Inferior parietal cortex (tissue), 1 donor: ENCODE measurements at regions not wholly inside any gene's neighbourhood (a gene's known extent, or its start where the extent isn't known, plus 50 kb on each side); places are given as distances from the start of the nearest gene placed in this dataset.

Experiments used
- DNase-seq: peaks from one replicate; pipeline ENCODE4 v3.0.0-alpha.2; 2016; ENCODE audit errors: extremely low spot score

- DNase-seq: no peak
Measured at GRCh38 chr13:105937451-105937850, 598.0 kb downstream of the EFNB2 start.

GRCh38 chr13:105936816-105937215 is 598.6 kb downstream of the EFNB2 start:
- DNase-seq: no peak

- DNase-seq: no peak
Measured at GRCh38 chr13:105929505-105929904, 606.0 kb downstream of the EFNB2 start.

- DNase-seq: no peak
Measured at GRCh38 chr13:105928901-105929300, 606.6 kb downstream of the EFNB2 start.

- no peak for DNase-seq
Measured at GRCh38 chr13:105928048-105928447, 607.4 kb downstream of the EFNB2 start.

- no peak for DNase-seq
Measured at GRCh38 chr13:105925496-105925895, 610.0 kb downstream of the EFNB2 start.

- DNase-seq: no peak
Measured at GRCh38 chr13:105921711-105922110, 613.8 kb downstream of the EFNB2 start.

GRCh38 chr13:105920370-105920769 is 615.1 kb downstream of the EFNB2 start:
- DNase-seq: no peak

- no peak for DNase-seq
Measured at GRCh38 chr13:105918842-105919741, 616.4 kb downstream of the EFNB2 start.

- DNase-seq: no peak
Measured at GRCh38 chr13:105915146-105915850, 620.2 kb downstream of the EFNB2 start.

GRCh38 chr13:105914291-105915036 is 621.0 kb downstream of the EFNB2 start:
- no peak for DNase-seq

- no peak for DNase-seq
Measured at GRCh38 chr13:105908586-105908985, 626.9 kb downstream of the EFNB2 start.

- no peak for DNase-seq
Measured at GRCh38 chr13:105907319-105908019, 628.0 kb downstream of the EFNB2 start.

GRCh38 chr13:105906746-105907145 is 628.7 kb downstream of the EFNB2 start:
- DNase-seq: peak; percentile 30

GRCh38 chr13:105904034-105904742 is 631.3 kb downstream of the EFNB2 start:
- DNase-seq: no peak

GRCh38 chr13:105902396-105902795 is 633.1 kb downstream of the EFNB2 start:
- DNase-seq: no peak

GRCh38 chr13:105897575-105897974 is 637.9 kb downstream of the EFNB2 start:
- no peak for DNase-seq

GRCh38 chr13:105894697-105895096 is 640.8 kb downstream of the EFNB2 start:
- DNase-seq: no peak

GRCh38 chr13:105890509-105890908 is 645.0 kb downstream of the EFNB2 start:
- DNase-seq: no peak

- DNase-seq: no peak
Measured at GRCh38 chr13:105878119-105878700, 657.3 kb downstream of the EFNB2 start.

- no peak for DNase-seq
Measured at GRCh38 chr13:105874814-105875213, 660.6 kb downstream of the EFNB2 start.
